ENCODE measurements at regions not wholly inside any gene's neighbourhood (a gene's known extent, or its start where the extent isn't known, plus 50 kb on each side); places are given as distances from the start of the nearest gene placed in this dataset.

DNA sequence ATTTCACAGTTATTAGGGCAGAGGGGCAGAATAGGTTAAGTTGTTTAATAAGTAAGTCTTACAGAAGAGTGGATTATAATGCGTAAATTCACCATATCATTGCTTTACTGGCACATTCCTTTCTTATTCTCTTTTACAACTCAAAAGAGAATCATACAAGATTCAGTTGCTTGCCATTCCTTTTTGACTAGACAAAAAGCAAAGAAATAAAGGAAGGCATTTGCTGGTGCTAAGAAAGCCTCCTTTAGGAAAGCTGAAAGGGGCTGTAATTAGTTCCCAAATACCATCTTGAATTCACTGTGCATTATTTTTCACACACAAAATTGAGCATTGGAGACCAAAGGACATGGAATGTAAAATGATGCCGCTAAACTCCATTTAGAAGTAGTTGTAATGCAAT, 499.3 kb downstream of the NXPH1 start:
- no peak overlapping the region for H3K4me3 ChIP-seq (ENCODE audit: low read depth, low read length)
- TF ChIP-seq, protein P1, sequence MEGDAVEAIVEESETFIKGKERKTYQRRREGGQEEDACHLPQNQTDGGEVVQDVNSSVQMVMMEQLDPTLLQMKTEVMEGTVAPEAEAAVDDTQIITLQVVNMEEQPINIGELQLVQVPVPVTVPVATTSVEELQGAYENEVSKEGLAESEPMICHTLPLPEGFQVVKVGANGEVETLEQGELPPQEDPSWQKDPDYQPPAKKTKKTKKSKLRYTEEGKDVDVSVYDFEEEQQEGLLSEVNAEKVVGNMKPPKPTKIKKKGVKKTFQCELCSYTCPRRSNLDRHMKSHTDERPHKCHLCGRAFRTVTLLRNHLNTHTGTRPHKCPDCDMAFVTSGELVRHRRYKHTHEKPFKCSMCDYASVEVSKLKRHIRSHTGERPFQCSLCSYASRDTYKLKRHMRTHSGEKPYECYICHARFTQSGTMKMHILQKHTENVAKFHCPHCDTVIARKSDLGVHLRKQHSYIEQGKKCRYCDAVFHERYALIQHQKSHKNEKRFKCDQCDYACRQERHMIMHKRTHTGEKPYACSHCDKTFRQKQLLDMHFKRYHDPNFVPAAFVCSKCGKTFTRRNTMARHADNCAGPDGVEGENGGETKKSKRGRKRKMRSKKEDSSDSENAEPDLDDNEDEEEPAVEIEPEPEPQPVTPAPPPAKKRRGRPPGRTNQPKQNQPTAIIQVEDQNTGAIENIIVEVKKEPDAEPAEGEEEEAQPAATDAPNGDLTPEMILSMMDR (IDR thresholded peaks at IDR 0.05; ENCODE audit: low read depth, low read length) = no peak

DNA sequence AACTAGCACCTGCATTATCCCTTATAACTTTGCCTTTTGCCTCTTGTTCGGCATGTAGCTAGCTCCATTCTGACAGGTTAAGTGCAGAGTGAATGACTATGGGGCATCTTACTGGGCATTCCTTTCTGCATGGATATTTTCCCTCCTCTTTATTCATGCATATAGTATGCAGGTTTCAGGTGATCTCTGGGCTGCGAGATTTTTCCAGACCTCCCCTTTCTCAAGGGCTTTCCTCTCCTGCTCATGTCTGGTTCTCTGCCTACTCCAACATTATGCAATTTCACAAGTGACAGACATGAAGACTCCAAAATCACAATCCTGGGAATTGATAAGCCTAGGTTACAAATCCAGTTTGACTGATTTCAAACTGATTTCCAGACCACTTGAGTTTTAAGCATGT, 503.8 kb downstream of the NXPH1 start:
- TF ChIP-seq, protein P1 (IDR thresholded peaks at IDR 0.05; ENCODE audit: low read depth, low read length) = no peak

DNA sequence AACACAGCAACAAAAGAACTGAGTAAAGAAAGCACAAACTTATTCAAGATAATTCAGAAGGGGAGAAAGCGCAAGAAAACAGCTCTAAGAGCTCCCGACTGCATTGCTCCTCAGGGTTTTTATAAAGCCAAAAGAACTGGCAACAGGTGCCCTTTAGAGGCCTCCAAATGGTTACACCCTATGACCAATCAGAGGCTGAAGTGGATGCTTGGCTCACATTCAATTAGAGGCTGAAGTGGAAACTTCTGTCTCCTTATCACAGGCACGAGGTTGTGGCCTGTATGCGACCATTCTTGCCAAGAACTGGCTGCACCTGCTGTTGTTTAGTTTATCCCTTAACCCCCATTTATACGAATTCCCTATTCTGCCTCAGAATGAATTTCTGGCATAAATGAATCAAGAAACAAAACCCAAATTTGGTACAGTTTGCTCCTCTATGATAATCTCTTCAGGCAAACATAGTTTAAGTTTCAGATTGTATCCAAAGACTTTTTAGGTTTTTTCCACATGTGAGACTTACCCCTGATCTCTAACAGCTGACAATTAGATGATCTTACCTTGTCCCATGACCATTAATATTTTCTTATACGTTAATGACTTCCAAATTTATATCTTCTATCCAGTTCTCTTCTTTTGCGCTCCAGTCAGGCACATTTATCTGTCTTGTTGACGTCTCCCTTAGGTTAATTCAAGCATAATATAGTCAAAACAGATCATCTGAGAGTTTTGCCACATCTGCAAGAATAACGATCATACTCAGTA, 504.8 kb downstream of the NXPH1 start:
- TF ChIP-seq, protein P1 (IDR thresholded peaks at IDR 0.05; ENCODE audit: low read depth, low read length) = no peak
- H3K4me3 ChIP-seq (ENCODE audit: low read depth, low read length) = no peak overlapping the region

More for the DNA sequence above, 503.8 kb downstream of the NXPH1 start:
- H3K4me3 ChIP-seq (ENCODE audit: low read depth, low read length) = no peak overlapping the region

DNA sequence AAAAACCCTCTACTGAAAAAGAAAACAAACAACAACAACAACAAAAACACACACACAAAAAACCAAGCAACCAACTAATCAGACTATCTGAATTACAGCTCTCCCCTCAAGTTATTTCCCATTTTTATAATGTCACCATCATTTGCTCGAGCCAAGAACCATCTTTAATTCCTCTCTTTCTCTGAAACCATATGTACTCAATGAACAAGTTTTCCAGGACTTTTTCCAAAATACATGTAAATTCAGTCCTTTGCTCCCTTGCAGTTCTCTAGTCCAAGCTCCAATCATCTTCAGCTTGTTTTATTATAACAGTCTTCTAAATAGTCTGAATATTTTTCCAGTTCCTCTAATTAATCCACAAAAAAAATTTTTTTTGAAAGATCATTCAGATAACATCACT, 506.0 kb downstream of the NXPH1 start:
- H3K4me3 ChIP-seq (ENCODE audit: low read depth, low read length) = no peak overlapping the region
- TF ChIP-seq, protein P1 (IDR thresholded peaks at IDR 0.05; ENCODE audit: low read depth, low read length) = no peak

DNA sequence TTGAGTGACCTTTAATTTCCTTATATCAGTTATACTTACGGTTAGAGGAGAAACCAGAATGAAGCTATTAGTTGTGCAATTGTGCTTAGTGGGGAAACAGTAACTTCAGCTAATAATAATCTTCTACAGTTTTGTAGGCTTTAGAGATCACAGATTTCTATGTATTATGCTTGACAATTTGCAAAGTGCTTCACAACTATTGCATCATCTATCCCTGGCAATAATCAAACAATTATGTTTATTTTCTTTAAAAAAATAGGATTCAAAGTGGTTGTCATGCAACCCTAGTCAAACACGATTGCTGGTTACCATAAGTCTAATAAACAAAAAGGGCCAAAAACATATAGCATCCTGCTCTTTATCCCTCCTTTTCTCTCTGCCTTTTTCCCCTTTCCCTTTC, 530.3 kb downstream of the NXPH1 start:
- H3K4me3 ChIP-seq (ENCODE audit: low read depth, low read length) = no peak overlapping the region
- TF ChIP-seq, protein P1 (IDR thresholded peaks at IDR 0.05; ENCODE audit: low read depth, low read length) = no peak

DNA sequence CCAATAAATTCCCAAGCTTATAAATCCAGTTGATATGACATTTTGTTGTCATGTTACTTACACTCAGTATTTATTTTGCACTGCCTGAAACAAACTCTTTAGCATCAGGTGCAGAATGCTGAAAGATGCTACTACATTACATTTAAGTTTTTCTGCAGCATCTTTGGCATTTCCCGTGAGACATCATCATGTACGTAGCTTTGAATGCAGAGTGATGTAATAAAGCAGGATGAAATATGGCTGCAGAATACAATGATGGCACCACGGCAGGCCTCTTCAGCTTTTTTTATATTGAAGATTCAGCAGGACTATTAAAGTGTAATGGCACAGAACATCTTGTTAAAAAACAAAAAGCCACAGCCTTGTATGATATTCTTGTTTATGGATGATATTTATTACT, 531.8 kb downstream of the NXPH1 start:
- TF ChIP-seq, protein P1 (IDR thresholded peaks at IDR 0.05; ENCODE audit: low read depth, low read length) = no peak
- H3K4me3 ChIP-seq (ENCODE audit: low read depth, low read length) = no peak overlapping the region

DNA sequence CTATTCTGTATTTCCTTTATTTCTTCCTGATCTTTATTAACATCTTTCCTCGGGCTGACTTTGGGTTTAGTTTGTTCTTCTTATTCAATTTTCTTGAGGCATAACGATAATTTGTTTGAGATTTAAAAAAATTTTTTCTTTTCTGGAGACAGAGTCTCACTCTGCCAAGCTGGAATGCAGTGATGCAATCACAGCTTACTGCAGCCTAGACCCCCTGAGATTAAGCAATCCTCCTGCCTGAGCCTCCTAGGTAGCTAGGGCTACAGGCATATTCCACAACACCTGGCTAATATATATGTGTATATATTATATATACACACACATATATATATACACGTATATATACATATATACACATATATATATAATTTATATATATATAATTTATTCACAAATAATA, 540.2 kb downstream of the NXPH1 start:
- H3K4me3 ChIP-seq (ENCODE audit: low read depth, low read length) = no peak overlapping the region

More for the DNA sequence above, 540.2 kb downstream of the NXPH1 start:
- TF ChIP-seq, protein P1 (IDR thresholded peaks at IDR 0.05; ENCODE audit: low read depth, low read length) = no peak
